ENCODE measurements at regions not wholly inside any gene's neighbourhood (a gene's known extent, or its start where the extent isn't known, plus 50 kb on each side); places are given as distances from the start of the nearest gene placed in this dataset.
"Not testable (repeated sequence)": the region's sequence is repeated elsewhere in the genome, so short reads cannot be mapped to it uniquely, and the experiment has no call there.

DNA sequence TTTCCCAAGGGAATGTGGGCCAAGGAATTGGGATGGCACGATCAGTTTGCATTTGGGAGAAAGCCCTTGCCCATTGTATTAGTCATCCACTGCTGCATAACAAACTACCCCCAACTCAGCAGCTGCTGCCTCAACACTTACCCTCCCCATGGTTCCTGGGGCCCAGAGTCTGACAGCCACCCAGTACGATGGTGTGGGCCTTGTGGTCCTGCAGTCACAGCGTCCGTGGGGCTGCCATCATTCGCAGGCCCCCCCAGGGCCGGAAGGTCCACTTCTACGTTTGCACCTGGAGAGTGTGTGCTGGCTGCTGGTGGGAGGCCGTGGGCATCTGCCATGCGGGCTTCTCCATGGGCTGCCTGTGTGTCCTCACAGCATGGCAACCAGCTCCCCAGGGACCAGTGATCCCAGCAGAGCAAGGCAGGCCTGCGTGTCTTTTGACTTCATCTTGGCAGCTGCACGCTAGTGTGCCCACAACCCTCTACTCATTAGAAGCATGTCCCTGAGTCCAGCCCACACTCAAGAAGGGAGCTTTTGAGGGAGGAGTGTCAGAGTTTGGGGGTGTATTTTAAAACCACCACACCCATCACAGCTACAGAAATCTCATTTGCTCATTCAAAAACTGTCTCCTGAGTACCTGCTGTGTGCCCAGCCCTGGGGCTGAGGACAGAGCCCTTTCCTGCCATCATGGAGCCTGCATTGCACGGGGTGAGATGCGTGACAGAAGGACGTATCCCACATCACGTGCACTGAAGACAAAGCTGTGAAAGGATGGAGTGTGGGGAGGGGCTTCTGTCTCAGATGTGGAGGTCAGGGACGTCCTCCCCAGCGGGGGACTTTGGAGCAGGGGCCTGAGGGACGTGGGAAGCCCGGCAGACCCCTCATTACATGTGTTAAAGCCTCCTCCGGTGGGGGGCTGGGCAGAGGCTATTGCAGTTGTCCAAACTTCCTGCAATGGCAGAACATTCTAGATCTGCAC, 185.0 kb upstream of the ZNF469 start:
- no peaks in the 10 kb centered on the region for H3K9me3 ChIP-seq (ENCODE audit: control insufficient read depth, low read depth, low read length)
- H3K56ac ChIP-seq (ENCODE audit: insufficient read length, low read depth, low read length), result no peak overlapping the region
- no peak overlapping the region for H3K23ac ChIP-seq (ENCODE audit: insufficient read length, low read depth, low read length)
- H3K36me3 Mint-ChIP-seq (ENCODE audit: insufficient read depth in 1 of 3, low read depth in 3 of 3), result peaks cover under 1 to 2% (median under 1%) of the 10 kb centered on the region in 3 experiments; a peak in 4 of 7 replicates
- H2BK12ac ChIP-seq (ENCODE audit: insufficient read length, low read depth, low read length), result no peak overlapping the region
- no peaks in the 10 kb centered on the region for H3K4me1 ChIP-seq (ENCODE audit: insufficient read depth, low read length)
- H3T11ph ChIP-seq (ENCODE audit: low read length), result no peak overlapping the region
- H2BK120ac ChIP-seq (ENCODE audit: low read depth, low read length, poor library complexity, severe bottlenecking), result no peak overlapping the region
- H3K4me3 Mint-ChIP-seq, result no peak overlapping the region
- no peak for TF ChIP-seq CTCF (conservative IDR thresholded peaks at IDR 0.05)
- no peaks in the 10 kb centered on the region for H3K27me3 Mint-ChIP-seq (ENCODE audit: low read depth)
- H3K14ac ChIP-seq (ENCODE audit: insufficient read depth, low read length), result no peak overlapping the region
- no peaks in the 10 kb centered on the region for H3K27me3 ChIP-seq (ENCODE audit: insufficient read depth, low read length)
- H3K18ac ChIP-seq (ENCODE audit: insufficient read length, low read depth, low read length), result no peak overlapping the region
- H3K4ac ChIP-seq (ENCODE audit: low read depth, low read length), result no peak overlapping the region
- no peak overlapping the region for H2BK15ac ChIP-seq (ENCODE audit: low read depth, low read length)
- no peak overlapping the region for H4K5ac ChIP-seq (ENCODE audit: insufficient read length, low read depth, low read length)
- H4K91ac ChIP-seq (ENCODE audit: insufficient read length, low read depth, low read length), result no peak overlapping the region
- no peak for DNase-seq
- no peaks in the 10 kb centered on the region for H4K20me1 ChIP-seq (ENCODE audit: control insufficient read depth, insufficient read depth, insufficient read length)
- no peak overlapping the region for H3K27ac Mint-ChIP-seq
- H3K9ac ChIP-seq (ENCODE audit: extremely low read depth, insufficient read length, low read length), result no peak overlapping the region
- WGBS (ENCODE audit: extremely low coverage, insufficient read length, low lambda C conversion rate), result no CpG with 5 or more reads among the region's 20 CpGs
- no peaks in the 10 kb centered on the region for H3K79me2 ChIP-seq (ENCODE audit: insufficient read depth, low read length)
- no peak overlapping the region for H2BK20ac ChIP-seq (ENCODE audit: low read depth, low read length, poor library complexity, severe bottlenecking)
- H3K23me2 ChIP-seq (ENCODE audit: insufficient read length, low read depth, low read length, poor library complexity, severe bottlenecking), result no peaks in the 10 kb centered on the region
- H3K4me1 Mint-ChIP-seq, result no peaks in the 10 kb centered on the region
- no peaks in the 10 kb centered on the region for H3K79me1 ChIP-seq (ENCODE audit: insufficient read depth, low read depth, low read length, poor library complexity, severe bottlenecking)
- no peak overlapping the region for H2AK5ac ChIP-seq (ENCODE audit: insufficient read length, low read length)
- no peak overlapping the region for H3K27ac ChIP-seq (ENCODE audit: insufficient read length, low read depth, low read length)
- no peak overlapping the region for H2AFZ ChIP-seq (ENCODE audit: low read length)
- no peak overlapping the region for H2BK5ac ChIP-seq (ENCODE audit: insufficient read length, low read length)
- H3K9me3 Mint-ChIP-seq, result peaks cover 1 to 2% of the 10 kb centered on the region in 2 experiments; a peak in 4 of 5 replicates
- no peak overlapping the region for H3K4me2 ChIP-seq (ENCODE audit: insufficient read depth, insufficient read length, low read length)
- no peak overlapping the region for H4K8ac ChIP-seq (replicated peaks; ENCODE audit: insufficient read length, low read depth, low read length)

- H3K4me1 ChIP-seq (ENCODE audit: insufficient read depth, low read length); H3K4ac ChIP-seq (ENCODE audit: low read depth, low read length); H2AK5ac ChIP-seq (ENCODE audit: insufficient read length, low read length); H3K9me3 Mint-ChIP-seq; H2BK120ac ChIP-seq (ENCODE audit: low read depth, low read length, poor library complexity, severe bottlenecking); H2BK5ac ChIP-seq (ENCODE audit: insufficient read length, low read length); H3K9me3 ChIP-seq (ENCODE audit: control insufficient read depth, low read depth, low read length); H3K27me3 Mint-ChIP-seq (ENCODE audit: low read depth); H3K23ac ChIP-seq (ENCODE audit: insufficient read length, low read depth, low read length); H2AFZ ChIP-seq (ENCODE audit: low read length); H3K23me2 ChIP-seq (ENCODE audit: insufficient read length, low read depth, low read length, poor library complexity, severe bottlenecking); H3K9ac ChIP-seq (ENCODE audit: extremely low read depth, insufficient read length, low read length); H4K20me1 ChIP-seq (ENCODE audit: control insufficient read depth, insufficient read depth, insufficient read length); H2BK20ac ChIP-seq (ENCODE audit: low read depth, low read length, poor library complexity, severe bottlenecking); H3T11ph ChIP-seq (ENCODE audit: low read length); H3K56ac ChIP-seq (ENCODE audit: insufficient read length, low read depth, low read length); H2BK12ac ChIP-seq (ENCODE audit: insufficient read length, low read depth, low read length); H3K18ac ChIP-seq (ENCODE audit: insufficient read length, low read depth, low read length); H3K4me2 ChIP-seq (ENCODE audit: insufficient read depth, insufficient read length, low read length); H4K8ac ChIP-seq (replicated peaks; ENCODE audit: insufficient read length, low read depth, low read length); DNase-seq; H4K5ac ChIP-seq (ENCODE audit: insufficient read length, low read depth, low read length); H3K79me2 ChIP-seq (ENCODE audit: insufficient read depth, low read length); H3K27me3 ChIP-seq (ENCODE audit: insufficient read depth, low read length); H3K4me1 Mint-ChIP-seq; H4K91ac ChIP-seq (ENCODE audit: insufficient read length, low read depth, low read length); H3K27ac Mint-ChIP-seq; H3K4me3 Mint-ChIP-seq; H3K14ac ChIP-seq (ENCODE audit: insufficient read depth, low read length); H3K27ac ChIP-seq (ENCODE audit: insufficient read length, low read depth, low read length); H3K36me3 Mint-ChIP-seq (ENCODE audit: insufficient read depth in 1 of 3, low read depth in 3 of 3); H3K79me1 ChIP-seq (ENCODE audit: insufficient read depth, low read depth, low read length, poor library complexity, severe bottlenecking); H2BK15ac ChIP-seq (ENCODE audit: low read depth, low read length): not testable (repeated sequence)
- WGBS (ENCODE audit: extremely low coverage, insufficient read length, low lambda C conversion rate), result no CpG with 5 or more reads among the region's 26 CpGs
Measured at GRCh38 chr16:88198457-88199295, 184.1 kb upstream of the ZNF469 start.

Data from H9 (cell line).